GM12865 (cell line): ENCODE measurements at regions not wholly inside any gene's neighbourhood (a gene's known extent, or its start where the extent isn't known, plus 50 kb on each side); places are given as distances from the start of the nearest gene placed in this dataset.

ENCODE experiments used
- DNase-seq: peaks from one replicate; pipeline ENCODE4 v3.0.0; 2010; ENCODE audit warnings: low read depth
- H3K4me3 ChIP-seq: 2 replicates; pipeline ENCODE4 v1.5.1; 2011; ENCODE audit warnings: mild to moderate bottlenecking, low read depth, low read length, control low read depth
- TF ChIP-seq, protein P1 (sequence below): IDR thresholded peaks from 2 replicates; pipeline ENCODE4 v1.5.1; 2011; ENCODE audit warnings: low read length, control low read depth, low read depth, inconsistent platforms; ENCODE audit not compliant: insufficient read depth; ENCODE audit errors: missing control alignments

DNA sequence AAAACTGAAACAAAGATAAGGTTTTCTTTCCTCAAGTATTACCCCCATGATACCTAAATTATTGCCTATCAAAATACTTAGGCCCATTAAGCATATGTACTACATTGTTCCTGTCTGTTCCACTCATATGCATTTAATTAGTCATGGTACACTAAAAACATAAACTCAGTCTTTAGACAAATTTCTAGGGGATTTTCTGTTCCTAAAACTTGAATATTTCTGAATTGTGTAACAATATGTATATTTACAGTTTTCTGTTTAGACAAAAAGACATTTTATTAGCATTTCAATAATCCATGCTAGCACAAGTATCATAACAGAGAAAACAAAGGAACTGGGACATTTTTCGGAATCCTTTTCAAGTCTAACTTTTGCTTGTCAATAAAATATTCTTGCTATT, 234.2 kb downstream of the CRPPA start:
- DNase-seq, result no peak
- H3K4me3 ChIP-seq, result no peak overlapping the region
- TF ChIP-seq, protein P1, sequence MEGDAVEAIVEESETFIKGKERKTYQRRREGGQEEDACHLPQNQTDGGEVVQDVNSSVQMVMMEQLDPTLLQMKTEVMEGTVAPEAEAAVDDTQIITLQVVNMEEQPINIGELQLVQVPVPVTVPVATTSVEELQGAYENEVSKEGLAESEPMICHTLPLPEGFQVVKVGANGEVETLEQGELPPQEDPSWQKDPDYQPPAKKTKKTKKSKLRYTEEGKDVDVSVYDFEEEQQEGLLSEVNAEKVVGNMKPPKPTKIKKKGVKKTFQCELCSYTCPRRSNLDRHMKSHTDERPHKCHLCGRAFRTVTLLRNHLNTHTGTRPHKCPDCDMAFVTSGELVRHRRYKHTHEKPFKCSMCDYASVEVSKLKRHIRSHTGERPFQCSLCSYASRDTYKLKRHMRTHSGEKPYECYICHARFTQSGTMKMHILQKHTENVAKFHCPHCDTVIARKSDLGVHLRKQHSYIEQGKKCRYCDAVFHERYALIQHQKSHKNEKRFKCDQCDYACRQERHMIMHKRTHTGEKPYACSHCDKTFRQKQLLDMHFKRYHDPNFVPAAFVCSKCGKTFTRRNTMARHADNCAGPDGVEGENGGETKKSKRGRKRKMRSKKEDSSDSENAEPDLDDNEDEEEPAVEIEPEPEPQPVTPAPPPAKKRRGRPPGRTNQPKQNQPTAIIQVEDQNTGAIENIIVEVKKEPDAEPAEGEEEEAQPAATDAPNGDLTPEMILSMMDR, result no peak

DNA sequence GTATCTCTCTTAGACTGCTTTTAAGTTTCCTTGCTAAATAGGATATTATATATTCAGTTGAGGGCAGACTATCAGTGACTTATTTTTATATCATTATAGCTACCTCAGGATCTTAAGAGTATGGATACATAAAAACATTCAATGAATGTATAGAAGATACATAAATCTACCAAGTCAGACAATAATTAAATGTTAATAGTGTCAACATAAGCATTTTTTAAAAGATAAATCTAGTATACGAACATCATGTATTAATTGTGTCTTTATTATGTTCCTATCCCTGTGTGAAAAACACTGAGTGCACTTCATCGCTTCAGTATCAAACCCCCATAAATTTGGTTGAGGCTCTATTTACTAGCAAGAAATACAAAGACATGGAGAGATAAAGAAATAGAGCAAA, 242.8 kb downstream of the CRPPA start:
- DNase-seq, result no peak
- TF ChIP-seq, protein P1, result no peak
- H3K4me3 ChIP-seq, result no peak overlapping the region

DNA sequence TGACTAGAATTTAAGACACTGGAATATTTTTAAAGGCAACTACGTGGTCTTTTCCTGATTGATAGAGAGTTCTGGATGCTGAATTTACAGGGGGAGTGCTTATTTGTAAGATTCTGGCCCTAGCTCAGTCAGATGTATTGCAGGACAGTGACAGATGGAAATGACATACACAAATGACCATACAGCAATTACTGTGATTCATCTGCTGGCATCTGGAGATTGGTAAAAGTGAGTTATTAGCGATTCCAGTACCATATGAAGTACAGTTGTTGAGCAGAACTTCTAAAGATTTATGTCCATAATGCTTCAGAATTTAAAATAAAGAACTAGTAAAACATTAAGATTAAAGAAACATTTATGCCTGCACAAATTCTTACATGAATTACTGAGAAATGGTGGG, 243.2 kb downstream of the CRPPA start:
- no peak overlapping the region for H3K4me3 ChIP-seq
- no peak for DNase-seq
- TF ChIP-seq, protein P1, result no peak

DNA sequence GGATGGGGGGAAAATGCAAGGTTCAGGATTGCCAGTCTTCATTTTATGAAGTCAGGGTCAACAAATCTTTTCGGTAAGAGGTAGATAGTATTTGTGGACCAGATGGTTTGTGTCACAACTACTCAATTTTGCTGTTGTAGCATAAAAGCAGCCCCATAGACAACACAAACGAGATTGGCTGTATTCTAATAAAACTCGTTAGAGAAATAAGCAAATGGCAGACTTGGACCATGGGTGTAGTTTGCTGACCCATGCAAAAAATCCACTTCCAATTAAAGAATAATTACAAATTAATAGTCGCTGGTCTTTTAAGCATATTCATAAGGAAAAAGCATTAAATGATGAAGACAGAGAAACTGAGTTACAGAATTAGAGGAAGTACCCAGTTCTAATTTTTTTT, 247.1 kb downstream of the CRPPA start:
- H3K4me3 ChIP-seq, result no peak overlapping the region
- TF ChIP-seq, protein P1, result no peak
- DNase-seq, result no peak

DNA sequence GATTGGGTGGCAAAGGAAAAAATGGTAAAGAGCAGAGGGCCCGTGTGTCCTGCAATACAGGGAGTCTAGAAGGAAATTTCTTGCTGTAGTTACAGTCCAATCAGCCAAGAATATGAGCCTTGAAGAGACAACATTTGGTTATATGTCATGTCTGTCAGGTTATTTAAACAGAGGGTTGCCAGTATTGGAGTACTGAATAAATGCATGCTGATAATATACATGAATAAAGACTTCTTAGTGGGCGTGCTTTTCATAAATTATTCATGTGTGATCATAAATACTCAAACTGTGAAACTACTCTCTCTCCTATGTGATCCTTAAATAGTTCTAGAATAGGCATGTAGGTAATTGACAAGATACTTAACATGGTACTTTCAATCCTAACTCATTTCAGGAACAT, 249.0 kb downstream of the CRPPA start:
- no peak overlapping the region for H3K4me3 ChIP-seq
- TF ChIP-seq, protein P1, result no peak
- DNase-seq, result no peak

DNA sequence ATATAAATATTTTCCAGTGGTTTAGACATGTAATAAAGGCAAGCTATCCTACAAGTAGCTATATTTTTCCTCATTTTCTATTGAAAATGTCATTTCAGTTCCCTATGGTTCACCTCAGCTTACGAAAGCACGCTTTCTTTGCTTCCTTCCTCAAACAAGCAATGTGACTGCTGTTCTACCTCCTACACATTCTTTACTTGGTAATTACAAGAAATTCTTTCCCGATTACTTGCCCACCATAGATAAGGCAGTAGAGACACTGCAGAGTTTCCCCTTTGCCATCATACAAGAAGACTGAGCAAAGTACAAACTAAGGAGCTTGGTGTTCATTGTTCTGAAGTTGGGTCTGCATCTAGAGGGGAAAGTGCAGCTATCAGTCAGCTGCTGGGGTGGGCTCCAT, 249.4 kb downstream of the CRPPA start:
- TF ChIP-seq, protein P1, result no peak
- DNase-seq, result no peak
- no peak overlapping the region for H3K4me3 ChIP-seq

DNA sequence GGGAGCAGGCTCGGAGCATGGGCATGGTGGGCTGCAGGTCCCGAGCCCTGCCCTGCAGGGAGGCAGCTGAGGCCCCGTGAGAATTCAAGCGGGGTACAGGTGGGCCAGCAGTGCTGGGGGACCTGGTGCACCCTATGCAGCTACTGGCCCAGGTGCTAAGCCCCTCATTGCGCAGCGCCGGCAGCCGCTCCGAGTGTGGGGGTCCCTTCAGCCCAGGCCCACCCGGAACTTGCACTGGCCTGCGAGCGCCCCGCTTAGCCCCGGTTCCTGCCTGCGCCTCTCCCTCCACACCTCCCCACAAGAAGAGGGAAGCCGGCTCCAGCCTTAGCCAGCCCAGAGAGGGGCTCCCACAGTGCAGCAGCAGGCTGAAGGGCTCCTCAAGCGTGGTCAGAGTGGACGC, 250.7 kb downstream of the CRPPA start:
- DNase-seq, result no peak
- TF ChIP-seq, protein P1, result no peak
- H3K4me3 ChIP-seq, result no peak overlapping the region
